ENCODE measurements at regions not wholly inside any gene's neighbourhood (a gene's known extent, or its start where the extent isn't known, plus 50 kb on each side); places are given as distances from the start of the nearest gene placed in this dataset.
A peak's percentile ranks its signal among the peaks of the same experiment; 100 is the strongest.

GRCh38 chr17:15122857-15123256 is 142.3 kb downstream of the PMP22 start:
- no peak overlapping the region for H3K27ac Mint-ChIP-seq
- WGBS, 2 experiments (ENCODE audit: insufficient coverage in 1 of 2, insufficient read length in 1 of 2), result 88% methylated on average over 4 of the region's 4 CpGs

GRCh38 chr17:15121426-15121825 is 143.7 kb downstream of the PMP22 start:
- Histone ChIP-seq H3K4me1 (ENCODE audit: control insufficient read depth, insufficient read depth, low read length) (no peaks in the 10 kb centered on the region), H3K9ac (ENCODE audit: extremely low read depth, low read length, poor library complexity, severe bottlenecking) (no peak overlapping the region), H3K27ac (ENCODE audit: low read depth, low read length) (no peak overlapping the region), H3K27me3 (ENCODE audit: control insufficient read depth, insufficient read depth, low read length, poor library complexity, severe bottlenecking) (no peaks in the 10 kb centered on the region), H3K9me3 (ENCODE audit: control insufficient read depth, low read length) (peaks cover 3% of the 10 kb centered on the region), H3K36me3 (ENCODE audit: control insufficient read depth, insufficient read depth, low read length) (no peaks in the 10 kb centered on the region), H3K4me3 (ENCODE audit: low read length) (no peak overlapping the region)
- peak; percentile 22 for DNase-seq
- Mint-ChIP-seq H3K4me1 (no peaks in the 10 kb centered on the region), H3K4me3 (no peak overlapping the region), H3K27ac (no peak overlapping the region), H3K9me3 (no peaks in the 10 kb centered on the region), H3K36me3 (ENCODE audit: low read depth) (no peaks in the 10 kb centered on the region), H3K27me3 (ENCODE audit: insufficient read depth) (no peaks in the 10 kb centered on the region)
- WGBS, 2 experiments (ENCODE audit: insufficient coverage in 1 of 2, insufficient read length in 1 of 2), result 96 to 100% methylated on average over 1 to 2 of the region's 2 CpGs
- no peak for TF ChIP-seq CTCF (conservative IDR thresholded peaks at IDR 0.05)

More at GRCh38 chr17:15122857-15123256, 142.3 kb downstream of the PMP22 start:
- Histone ChIP-seq H3K36me3 (ENCODE audit: control insufficient read depth, insufficient read depth, low read length) (no peaks in the 10 kb centered on the region), H3K9me3 (ENCODE audit: control insufficient read depth, low read length) (no peaks in the 10 kb centered on the region), H3K27me3 (ENCODE audit: control insufficient read depth, insufficient read depth, low read length, poor library complexity, severe bottlenecking) (no peaks in the 10 kb centered on the region), H3K4me1 (ENCODE audit: control insufficient read depth, insufficient read depth, low read length) (no peaks in the 10 kb centered on the region), H3K27ac (ENCODE audit: low read depth, low read length) (no peak overlapping the region), H3K4me3 (ENCODE audit: low read length) (no peak overlapping the region), H3K9ac (ENCODE audit: extremely low read depth, low read length, poor library complexity, severe bottlenecking) (no peak overlapping the region)
- Mint-ChIP-seq H3K4me3 (no peak overlapping the region), H3K9me3 (no peaks in the 10 kb centered on the region), H3K36me3 (ENCODE audit: low read depth) (no peaks in the 10 kb centered on the region), H3K27me3 (ENCODE audit: insufficient read depth) (no peaks in the 10 kb centered on the region), H3K4me1 (no peaks in the 10 kb centered on the region)
- DNase-seq, result no peak
- no peak for TF ChIP-seq CTCF (conservative IDR thresholded peaks at IDR 0.05)

GRCh38 chr17:15119968-15120367 is 145.2 kb downstream of the PMP22 start:
- WGBS, 2 experiments (ENCODE audit: insufficient coverage in 1 of 2, insufficient read length in 1 of 2), result 74 to 82% methylated on average over 3 of the region's 3 CpGs
- Histone ChIP-seq H3K4me3 (ENCODE audit: low read length) (no peak overlapping the region), H3K27me3 (ENCODE audit: control insufficient read depth, insufficient read depth, low read length, poor library complexity, severe bottlenecking) (no peaks in the 10 kb centered on the region), H3K27ac (ENCODE audit: low read depth, low read length) (peak overlapping the region; percentile 33), H3K36me3 (ENCODE audit: control insufficient read depth, insufficient read depth, low read length) (no peaks in the 10 kb centered on the region), H3K4me1 (ENCODE audit: control insufficient read depth, insufficient read depth, low read length) (no peaks in the 10 kb centered on the region), H3K9me3 (ENCODE audit: control insufficient read depth, low read length) (peaks cover 17% of the 10 kb centered on the region), H3K9ac (ENCODE audit: extremely low read depth, low read length, poor library complexity, severe bottlenecking) (no peak overlapping the region)
- no peaks in the 10 kb centered on the region for H3K27me3 Mint-ChIP-seq (ENCODE audit: insufficient read depth)
- peaks cover 13% of the 10 kb centered on the region for H3K9me3 Mint-ChIP-seq
- H3K4me3 Mint-ChIP-seq, result no peak overlapping the region
- H3K27ac Mint-ChIP-seq, result no peak overlapping the region
- no peak for TF ChIP-seq CTCF (conservative IDR thresholded peaks at IDR 0.05)
- H3K4me1 Mint-ChIP-seq, result no peaks in the 10 kb centered on the region
- DNase-seq, result peak; percentile 39
- H3K36me3 Mint-ChIP-seq (ENCODE audit: low read depth), result no peaks in the 10 kb centered on the region
